ENCODE measurements at regions not wholly inside any gene's neighbourhood (a gene's known extent, or its start where the extent isn't known, plus 50 kb on each side); places are given as distances from the start of the nearest gene placed in this dataset.
A peak's percentile ranks its signal among the peaks of the same experiment; 100 is the strongest.

- peak; percentile 15 for DNase-seq (ENCODE audit: low spot score)
These were observed 56.5 kb downstream of the CT47B1 start for GRCh38 chrX:120819126-120819525.

GRCh38 chrX:120813982-120814381, 61.7 kb downstream of the CT47B1 start:
- no peak for DNase-seq (ENCODE audit: low spot score)

- DNase-seq (ENCODE audit: low spot score): no peak
These were observed 74.2 kb downstream of the CT47B1 start for GRCh38 chrX:120801426-120801825.

- peak; percentile 50 for DNase-seq (ENCODE audit: low spot score)
These were observed 78.3 kb downstream of the CT47B1 start for GRCh38 chrX:120797188-120797851.

- DNase-seq (ENCODE audit: low spot score): no peak
These were observed 80.4 kb downstream of the CT47B1 start for GRCh38 chrX:120795301-120795700.

GRCh38 chrX:120794525-120794975, 81.1 kb downstream of the CT47B1 start:
- no peak for DNase-seq (ENCODE audit: low spot score)

GRCh38 chrX:120793098-120793497, 82.6 kb downstream of the CT47B1 start:
- no peak for DNase-seq (ENCODE audit: low spot score)

GRCh38 chrX:120791013-120791643, 84.5 kb downstream of the CT47B1 start:
- peak; percentile 35 for DNase-seq (ENCODE audit: low spot score)

GRCh38 chrX:120790552-120790951, 85.1 kb downstream of the CT47B1 start:
- DNase-seq (ENCODE audit: low spot score): no peak

- peak; percentile 80 for DNase-seq (ENCODE audit: low spot score)
These were observed 85.5 kb downstream of the CT47B1 start for GRCh38 chrX:120790118-120790517.

- DNase-seq (ENCODE audit: low spot score): no peak
These were observed 94.3 kb downstream of the CT47B1 start for GRCh38 chrX:120781403-120781802.

- no peak for DNase-seq (ENCODE audit: low spot score)
These were observed 99.7 kb downstream of the CT47B1 start for GRCh38 chrX:120775959-120776358.

GRCh38 chrX:120774606-120775005, 101.1 kb downstream of the CT47B1 start:
- DNase-seq (ENCODE audit: low spot score): no peak

GRCh38 chrX:120773801-120774200, 101.9 kb downstream of the CT47B1 start:
- DNase-seq (ENCODE audit: low spot score): no peak

- DNase-seq (ENCODE audit: low spot score): peak; percentile 31
These were observed 105.9 kb downstream of the CT47B1 start for GRCh38 chrX:120769576-120770341.

- no peak for DNase-seq (ENCODE audit: low spot score)
These were observed 107.0 kb downstream of the CT47B1 start for GRCh38 chrX:120768681-120769080.

GRCh38 chrX:120768254-120768653, 107.4 kb downstream of the CT47B1 start:
- no peak for DNase-seq (ENCODE audit: low spot score)

GRCh38 chrX:120763269-120763668, 112.4 kb downstream of the CT47B1 start:
- DNase-seq (ENCODE audit: low spot score): no peak

- DNase-seq (ENCODE audit: low spot score): no peak
These were observed 113.9 kb downstream of the CT47B1 start for GRCh38 chrX:120761810-120762209.

GRCh38 chrX:120759685-120760084, 116.0 kb downstream of the CT47B1 start:
- DNase-seq (ENCODE audit: low spot score): no peak

- DNase-seq (ENCODE audit: low spot score): no peak
These were observed 120.4 kb downstream of the CT47B1 start for GRCh38 chrX:120755066-120755846.

Measured in umbilical cord (tissue), 1 donor.